SK-N-SH treated with all-trans-retinoic acid at 6 μM for 48 hours (cell line): ENCODE measurements at regions not wholly inside any gene's neighbourhood (a gene's known extent, or its start where the extent isn't known, plus 50 kb on each side); places are given as distances from the start of the nearest gene placed in this dataset.

ENCODE experiments used
- ATAC-seq: fragments of 200-7000 bp; cut with Tn5 transposase; 3 replicates; pipeline ENCODE4 v1.9.1; 2020; ENCODE audit warnings: mild to moderate bottlenecking, moderate library complexity
- BACH2 ChIP-seq: fragments of 250-450 bp; sonication (Bioruptor Pico); IDR thresholded peaks from 2 replicates; pipeline ENCODE4 v1.9.0; 2021; ENCODE audit warnings: mild to moderate bottlenecking, borderline replicate concordance
- CSDC2 ChIP-seq: fragments of 250-450 bp; sonication (Bioruptor Pico); IDR thresholded peaks from 2 replicates; pipeline ENCODE4 v1.5.0; 2020; ENCODE audit warnings: mild to moderate bottlenecking, moderate library complexity
- ESRRG ChIP-seq: fragments of 250-450 bp; sonication (Bioruptor Pico); IDR thresholded peaks from 2 replicates; pipeline ENCODE4 v1.6.1; 2021; ENCODE audit warnings: mild to moderate bottlenecking
- GLIS3 ChIP-seq: fragments of 250-450 bp; sonication (Bioruptor Pico); IDR thresholded peaks from 2 replicates; pipeline ENCODE4 v1.5.0; 2020; ENCODE audit warnings: mild to moderate bottlenecking, moderate library complexity
- ISL1 ChIP-seq: fragments of 250-450 bp; sonication (Bioruptor Pico); IDR thresholded peaks from 2 replicates; pipeline ENCODE4 v2.1.2; 2022; ENCODE audit warnings: mild to moderate bottlenecking, moderate library complexity
- OSR1 ChIP-seq: fragments of 250-450 bp; sonication (Bioruptor Pico); IDR thresholded peaks from 2 replicates; pipeline ENCODE4 v1.8.0; 2022; ENCODE audit warnings: moderate library complexity, mild to moderate bottlenecking, inconsistent platforms
- SNAI2 ChIP-seq: fragments of 250-450 bp; sonication (Bioruptor Pico); IDR thresholded peaks from 2 replicates; pipeline ENCODE4 v1.5.0; 2020; ENCODE audit warnings: mild to moderate bottlenecking, moderate library complexity
- TOX ChIP-seq: fragments of 250-450 bp; sonication (Bioruptor Pico); IDR thresholded peaks from 2 replicates; pipeline ENCODE4 v1.8.0; 2021; ENCODE audit warnings: mild to moderate bottlenecking, moderate library complexity, borderline replicate concordance
- ZC3H10 ChIP-seq: fragments of 250-450 bp; sonication (Bioruptor Pico); IDR thresholded peaks from 2 replicates; pipeline ENCODE4 v1.5.1; 2021; ENCODE audit warnings: mild to moderate bottlenecking, moderate library complexity
- ZFP3 ChIP-seq: fragments of 250-450 bp; sonication (Bioruptor Pico); IDR thresholded peaks from 2 replicates; pipeline ENCODE4 v1.5.0; 2020; ENCODE audit warnings: mild to moderate bottlenecking, moderate library complexity
- ZFP30 ChIP-seq: fragments of 450-650 bp; formaldehyde crosslinking; IDR thresholded peaks from 2 replicates; pipeline ENCODE4 v1.5.0; 2022; ENCODE audit warnings: mild to moderate bottlenecking, moderate library complexity
- ZNF565 ChIP-seq: fragments of 450-650 bp; formaldehyde crosslinking; conservative IDR thresholded peaks from 2 replicates; pipeline ENCODE4 v1.5.0; 2020; ENCODE audit warnings: low read depth, mild to moderate bottlenecking, moderate library complexity
- ZNF70 ChIP-seq: fragments of 450-650 bp; formaldehyde crosslinking; IDR thresholded peaks from 2 replicates; pipeline ENCODE4 v1.5.0; 2020; ENCODE audit warnings: mild to moderate bottlenecking, moderate library complexity
- TF ChIP-seq, protein P1 (sequence below): fragments of 250-450 bp; sonication (Bioruptor Pico); IDR thresholded peaks from 2 replicates; pipeline ENCODE4 v1.5.1; 2020; ENCODE audit warnings: low read depth, mild to moderate bottlenecking, moderate library complexity
- TF ChIP-seq, protein P2 (sequence below): fragments of 250-450 bp; sonication (Bioruptor Pico); IDR thresholded peaks from 2 replicates; pipeline ENCODE4 v1.5.0; 2020; ENCODE audit warnings: mild to moderate bottlenecking, moderate library complexity
- TF ChIP-seq, protein P3 (sequence below): fragments of 250-450 bp; sonication (Bioruptor Pico); IDR thresholded peaks from 2 replicates; pipeline ENCODE4 v1.8.0; 2020; ENCODE audit warnings: mild to moderate bottlenecking, moderate library complexity, borderline replicate concordance
- TF ChIP-seq, protein P4 (sequence below): fragments of 250-450 bp; sonication (Bioruptor Pico); IDR thresholded peaks from 2 replicates; pipeline ENCODE4 v1.5.1; 2021; ENCODE audit warnings: mild to moderate bottlenecking, moderate library complexity

DNA sequence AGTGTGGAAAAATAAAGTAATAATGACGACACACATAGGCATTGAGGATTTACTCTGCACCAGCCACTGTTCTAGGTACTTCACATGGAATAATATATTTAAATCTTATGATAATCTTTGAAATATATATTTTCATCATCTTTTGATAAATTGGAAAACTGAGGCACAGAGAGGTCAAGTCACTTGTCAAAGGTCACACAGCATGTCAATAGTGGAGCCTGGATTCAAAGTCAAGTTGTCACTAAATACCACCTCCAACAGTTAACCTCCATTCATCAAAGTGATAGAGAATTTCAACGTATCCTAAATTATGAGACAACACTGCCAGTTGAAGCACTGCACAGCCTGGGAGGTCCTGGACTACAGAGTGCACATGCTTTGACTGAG, 121.7 kb downstream of the IRX5 start:
- ATAC-seq = no peak
- TF ChIP-seq, protein P1, sequence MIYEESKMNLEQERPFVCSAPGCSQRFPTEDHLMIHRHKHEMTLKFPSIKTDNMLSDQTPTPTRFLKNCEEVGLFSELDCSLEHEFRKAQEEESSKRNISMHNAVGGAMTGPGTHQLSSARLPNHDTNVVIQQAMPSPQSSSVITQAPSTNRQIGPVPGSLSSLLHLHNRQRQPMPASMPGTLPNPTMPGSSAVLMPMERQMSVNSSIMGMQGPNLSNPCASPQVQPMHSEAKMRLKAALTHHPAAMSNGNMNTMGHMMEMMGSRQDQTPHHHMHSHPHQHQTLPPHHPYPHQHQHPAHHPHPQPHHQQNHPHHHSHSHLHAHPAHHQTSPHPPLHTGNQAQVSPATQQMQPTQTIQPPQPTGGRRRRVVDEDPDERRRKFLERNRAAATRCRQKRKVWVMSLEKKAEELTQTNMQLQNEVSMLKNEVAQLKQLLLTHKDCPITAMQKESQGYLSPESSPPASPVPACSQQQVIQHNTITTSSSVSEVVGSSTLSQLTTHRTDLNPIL = no peak
- TF ChIP-seq ZC3H10 (CRISPR knock-in tag) = no peak
- TF ChIP-seq ZNF70 (CRISPR knock-in tag) = no peak
- no peak for TF ChIP-seq ISL1 (CRISPR knock-in tag)
- no peak for TF ChIP-seq CSDC2
- no peak for TF ChIP-seq ZFP30 (CRISPR knock-in tag)
- TF ChIP-seq, protein P2, sequence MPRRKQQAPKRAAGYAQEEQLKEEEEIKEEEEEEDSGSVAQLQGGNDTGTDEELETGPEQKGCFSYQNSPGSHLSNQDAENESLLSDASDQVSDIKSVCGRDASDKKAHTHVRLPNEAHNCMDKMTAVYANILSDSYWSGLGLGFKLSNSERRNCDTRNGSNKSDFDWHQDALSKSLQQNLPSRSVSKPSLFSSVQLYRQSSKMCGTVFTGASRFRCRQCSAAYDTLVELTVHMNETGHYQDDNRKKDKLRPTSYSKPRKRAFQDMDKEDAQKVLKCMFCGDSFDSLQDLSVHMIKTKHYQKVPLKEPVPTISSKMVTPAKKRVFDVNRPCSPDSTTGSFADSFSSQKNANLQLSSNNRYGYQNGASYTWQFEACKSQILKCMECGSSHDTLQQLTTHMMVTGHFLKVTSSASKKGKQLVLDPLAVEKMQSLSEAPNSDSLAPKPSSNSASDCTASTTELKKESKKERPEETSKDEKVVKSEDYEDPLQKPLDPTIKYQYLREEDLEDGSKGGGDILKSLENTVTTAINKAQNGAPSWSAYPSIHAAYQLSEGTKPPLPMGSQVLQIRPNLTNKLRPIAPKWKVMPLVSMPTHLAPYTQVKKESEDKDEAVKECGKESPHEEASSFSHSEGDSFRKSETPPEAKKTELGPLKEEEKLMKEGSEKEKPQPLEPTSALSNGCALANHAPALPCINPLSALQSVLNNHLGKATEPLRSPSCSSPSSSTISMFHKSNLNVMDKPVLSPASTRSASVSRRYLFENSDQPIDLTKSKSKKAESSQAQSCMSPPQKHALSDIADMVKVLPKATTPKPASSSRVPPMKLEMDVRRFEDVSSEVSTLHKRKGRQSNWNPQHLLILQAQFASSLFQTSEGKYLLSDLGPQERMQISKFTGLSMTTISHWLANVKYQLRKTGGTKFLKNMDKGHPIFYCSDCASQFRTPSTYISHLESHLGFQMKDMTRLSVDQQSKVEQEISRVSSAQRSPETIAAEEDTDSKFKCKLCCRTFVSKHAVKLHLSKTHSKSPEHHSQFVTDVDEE = no peak
- TF ChIP-seq BACH2 = no peak
- TF ChIP-seq ZNF565 (CRISPR knock-in tag) = no peak
- TF ChIP-seq, all 23 proteins: peak for 0

DNA sequence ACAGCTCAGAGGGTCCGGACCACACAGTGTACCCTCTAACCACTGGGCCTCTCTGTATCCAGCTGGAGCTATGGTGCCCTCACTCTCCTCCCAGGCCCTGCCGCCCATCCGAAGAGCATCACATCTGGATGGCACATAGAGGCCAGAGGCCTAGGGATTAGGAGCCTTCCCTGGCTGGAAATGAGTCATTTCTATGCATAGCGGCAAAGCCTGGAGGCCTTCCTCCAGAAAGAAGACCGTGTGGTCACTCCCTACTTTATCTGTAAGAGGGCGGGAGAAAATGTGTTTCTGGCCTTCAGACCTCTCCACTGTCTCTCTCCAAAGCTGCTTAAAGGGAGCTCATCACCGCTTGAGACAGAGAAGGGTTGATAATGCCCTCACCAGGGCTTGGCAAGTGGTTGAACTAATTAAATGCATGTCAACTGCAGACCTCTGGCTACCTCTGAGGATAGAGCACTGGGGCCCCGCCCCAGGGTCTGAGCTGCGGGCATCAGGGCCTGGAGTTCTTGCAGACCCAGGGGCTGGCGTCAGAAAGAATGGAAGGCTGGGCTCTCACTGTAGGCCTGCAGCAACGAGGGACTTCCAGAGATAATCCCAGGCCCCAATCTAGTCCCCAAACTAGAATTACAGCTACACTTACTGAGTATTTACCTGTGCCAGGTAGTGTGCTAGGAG, 122.2 kb downstream of the IRX5 start:
- no peak for ATAC-seq
- TF ChIP-seq, protein P3, sequence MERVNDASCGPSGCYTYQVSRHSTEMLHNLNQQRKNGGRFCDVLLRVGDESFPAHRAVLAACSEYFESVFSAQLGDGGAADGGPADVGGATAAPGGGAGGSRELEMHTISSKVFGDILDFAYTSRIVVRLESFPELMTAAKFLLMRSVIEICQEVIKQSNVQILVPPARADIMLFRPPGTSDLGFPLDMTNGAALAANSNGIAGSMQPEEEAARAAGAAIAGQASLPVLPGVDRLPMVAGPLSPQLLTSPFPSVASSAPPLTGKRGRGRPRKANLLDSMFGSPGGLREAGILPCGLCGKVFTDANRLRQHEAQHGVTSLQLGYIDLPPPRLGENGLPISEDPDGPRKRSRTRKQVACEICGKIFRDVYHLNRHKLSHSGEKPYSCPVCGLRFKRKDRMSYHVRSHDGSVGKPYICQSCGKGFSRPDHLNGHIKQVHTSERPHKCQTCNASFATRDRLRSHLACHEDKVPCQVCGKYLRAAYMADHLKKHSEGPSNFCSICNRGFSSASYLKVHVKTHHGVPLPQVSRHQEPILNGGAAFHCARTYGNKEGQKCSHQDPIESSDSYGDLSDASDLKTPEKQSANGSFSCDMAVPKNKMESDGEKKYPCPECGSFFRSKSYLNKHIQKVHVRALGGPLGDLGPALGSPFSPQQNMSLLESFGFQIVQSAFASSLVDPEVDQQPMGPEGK (CRISPR knock-in tag) = no peak
- TF ChIP-seq ZFP30 (CRISPR knock-in tag) (no peak), ZFP3 (CRISPR knock-in tag) (no peak), OSR1 (CRISPR knock-in tag) (no peak), ISL1 (CRISPR knock-in tag) (no peak), ZC3H10 (CRISPR knock-in tag) (no peak), GLIS3 (CRISPR knock-in tag) (no peak), ESRRG (no peak), ZNF70 (CRISPR knock-in tag) (no peak)
- TF ChIP-seq, protein P4, sequence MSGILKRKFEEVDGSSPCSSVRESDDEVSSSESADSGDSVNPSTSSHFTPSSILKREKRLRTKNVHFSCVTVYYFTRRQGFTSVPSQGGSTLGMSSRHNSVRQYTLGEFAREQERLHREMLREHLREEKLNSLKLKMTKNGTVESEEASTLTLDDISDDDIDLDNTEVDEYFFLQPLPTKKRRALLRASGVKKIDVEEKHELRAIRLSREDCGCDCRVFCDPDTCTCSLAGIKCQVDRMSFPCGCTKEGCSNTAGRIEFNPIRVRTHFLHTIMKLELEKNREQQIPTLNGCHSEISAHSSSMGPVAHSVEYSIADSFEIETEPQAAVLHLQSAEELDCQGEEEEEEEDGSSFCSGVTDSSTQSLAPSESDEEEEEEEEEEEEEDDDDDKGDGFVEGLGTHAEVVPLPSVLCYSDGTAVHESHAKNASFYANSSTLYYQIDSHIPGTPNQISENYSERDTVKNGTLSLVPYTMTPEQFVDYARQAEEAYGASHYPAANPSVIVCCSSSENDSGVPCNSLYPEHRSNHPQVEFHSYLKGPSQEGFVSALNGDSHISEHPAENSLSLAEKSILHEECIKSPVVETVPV = no peak
- TF ChIP-seq, protein P2 = no peak
- TF ChIP-seq, all 23 proteins: peak for 0

DNA sequence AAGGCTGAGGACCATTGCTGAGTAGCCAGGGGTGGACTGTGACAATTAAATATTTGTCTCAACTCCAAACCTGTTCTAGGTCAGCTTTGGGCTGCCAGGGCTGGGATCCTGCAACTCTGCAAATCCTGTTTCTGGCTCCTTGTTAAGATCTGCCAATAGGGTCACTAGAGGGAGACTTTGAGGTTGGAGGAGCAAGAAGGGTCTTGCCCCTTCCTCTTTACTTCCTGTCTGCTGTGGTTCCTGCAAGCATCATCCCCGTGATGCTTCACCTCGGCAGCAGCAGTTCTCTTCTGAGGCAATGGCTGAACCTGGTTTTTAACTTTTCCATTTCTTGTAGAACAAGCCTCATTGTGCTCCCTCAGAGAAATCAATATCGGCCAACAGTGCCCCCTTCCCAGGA, 124.6 kb downstream of the IRX5 start:
- ATAC-seq = no peak
- TF ChIP-seq, protein P4 = no peak
- TF ChIP-seq ISL1 (CRISPR knock-in tag) = no peak
- TF ChIP-seq SNAI2 = no peak
- TF ChIP-seq TOX (CRISPR knock-in tag) = no peak
- no peak for TF ChIP-seq OSR1 (CRISPR knock-in tag)
